WTC11 (cell line): ENCODE measurements at regions not wholly inside any gene's neighbourhood (a gene's known extent, or its start where the extent isn't known, plus 50 kb on each side); places are given as distances from the start of the nearest gene placed in this dataset.

Experiments
- ATF1 ChIP-seq: sonication (generic); formaldehyde crosslinking; IDR thresholded peaks from 2 replicates; pipeline ENCODE4 v1.8.1; 2023; ENCODE audit warnings: mild to moderate bottlenecking, moderate library complexity, missing genetic modification reagents
- CTCF ChIP-seq: fragments of 200-600 bp; IDR thresholded peaks from 2 replicates; pipeline ENCODE4 v1.8.0; 2022; ENCODE audit warnings: antibody characterized with exemption
- PREB ChIP-seq: sonication (generic); formaldehyde crosslinking; IDR thresholded peaks from 2 replicates; pipeline ENCODE4 v1.8.1; 2022; ENCODE audit warnings: mild to moderate bottlenecking, missing genetic modification reagents, moderate library complexity, borderline replicate concordance
- ZNF512 ChIP-seq: sonication (generic); formaldehyde crosslinking; IDR thresholded peaks from 2 replicates; pipeline ENCODE4 v1.8.1; 2022; ENCODE audit warnings: missing genetic modification reagents, borderline replicate concordance

- no peak for TF ChIP-seq ATF1 (CRISPR knock-in tag)
- no peak for TF ChIP-seq CTCF
- no peak for TF ChIP-seq PREB (CRISPR knock-in tag)
- no peak for TF ChIP-seq ZNF512 (CRISPR knock-in tag)
Measured at GRCh38 chr11:109553284-109553683, 131.3 kb downstream of the C11orf87 start.
